ENCODE measurements at regions not wholly inside any gene's neighbourhood (a gene's known extent, or its start where the extent isn't known, plus 50 kb on each side); places are given as distances from the start of the nearest gene placed in this dataset.

DNA sequence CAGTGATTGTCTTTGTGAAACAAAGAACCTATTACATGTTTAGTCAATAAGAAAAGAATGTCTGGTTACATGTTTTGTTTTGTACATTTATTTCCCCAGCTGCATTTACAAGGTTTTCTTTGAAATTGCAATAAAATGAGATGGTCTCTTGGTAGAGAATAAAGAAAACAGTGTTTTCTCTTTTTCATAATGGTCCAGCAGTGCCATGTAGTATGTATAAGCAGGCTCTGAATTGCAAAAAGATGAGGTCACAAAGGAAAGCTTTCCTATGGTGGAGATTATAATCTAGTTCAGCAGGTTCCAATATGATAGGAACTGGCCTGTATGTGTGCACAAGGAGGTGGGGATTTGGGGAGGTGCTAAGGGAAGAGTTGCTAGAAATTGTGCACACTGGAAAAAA is 1417.3 kb downstream of the STIM2 start:
- TF ChIP-seq EZH2 (IDR thresholded peaks at IDR 0.05; ENCODE audit: borderline replicate concordance, control insufficient read depth, low read depth, low read length), result no peak
- no peak for TF ChIP-seq POLR2A (IDR thresholded peaks at IDR 0.05; ENCODE audit: low read depth, low read length)
- TF ChIP-seq ZNF207 (IDR thresholded peaks at IDR 0.05; ENCODE audit: borderline replicate concordance), result no peak
- TF ChIP-seq KDM1A (IDR thresholded peaks at IDR 0.05; ENCODE audit: borderline replicate concordance), result no peak
- TF ChIP-seq, protein P1, sequence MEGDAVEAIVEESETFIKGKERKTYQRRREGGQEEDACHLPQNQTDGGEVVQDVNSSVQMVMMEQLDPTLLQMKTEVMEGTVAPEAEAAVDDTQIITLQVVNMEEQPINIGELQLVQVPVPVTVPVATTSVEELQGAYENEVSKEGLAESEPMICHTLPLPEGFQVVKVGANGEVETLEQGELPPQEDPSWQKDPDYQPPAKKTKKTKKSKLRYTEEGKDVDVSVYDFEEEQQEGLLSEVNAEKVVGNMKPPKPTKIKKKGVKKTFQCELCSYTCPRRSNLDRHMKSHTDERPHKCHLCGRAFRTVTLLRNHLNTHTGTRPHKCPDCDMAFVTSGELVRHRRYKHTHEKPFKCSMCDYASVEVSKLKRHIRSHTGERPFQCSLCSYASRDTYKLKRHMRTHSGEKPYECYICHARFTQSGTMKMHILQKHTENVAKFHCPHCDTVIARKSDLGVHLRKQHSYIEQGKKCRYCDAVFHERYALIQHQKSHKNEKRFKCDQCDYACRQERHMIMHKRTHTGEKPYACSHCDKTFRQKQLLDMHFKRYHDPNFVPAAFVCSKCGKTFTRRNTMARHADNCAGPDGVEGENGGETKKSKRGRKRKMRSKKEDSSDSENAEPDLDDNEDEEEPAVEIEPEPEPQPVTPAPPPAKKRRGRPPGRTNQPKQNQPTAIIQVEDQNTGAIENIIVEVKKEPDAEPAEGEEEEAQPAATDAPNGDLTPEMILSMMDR (IDR thresholded peaks at IDR 0.05 in 2 of 3, conservative IDR thresholded peaks at IDR 0.05 in 1 of 3; ENCODE audit: control insufficient read depth in 2 of 3, extremely low read depth in 1 of 3, insufficient read depth in 1 of 3, low read depth in 3 of 3, low read length in 3 of 3), result no peak
- TF ChIP-seq TARDBP (IDR thresholded peaks at IDR 0.05; ENCODE audit: borderline replicate concordance), result no peak
- TF ChIP-seq NR2C2 (IDR thresholded peaks at IDR 0.05; ENCODE audit: borderline replicate concordance, control insufficient read depth, insufficient read length, low read depth), result no peak
- TF ChIP-seq RAD21 (IDR thresholded peaks at IDR 0.05; ENCODE audit: insufficient read depth, low read depth, low read length), result no peak
- TF ChIP-seq ETV6 (conservative IDR thresholded peaks at IDR 0.05 in 1 of 2, IDR thresholded peaks at IDR 0.05 in 1 of 2; ENCODE audit: borderline replicate concordance in 1 of 2, low read depth in 1 of 2), result no peak
- TF ChIP-seq ATF7 (IDR thresholded peaks at IDR 0.05; ENCODE audit: low read depth), result no peak
- TF ChIP-seq, protein P2, sequence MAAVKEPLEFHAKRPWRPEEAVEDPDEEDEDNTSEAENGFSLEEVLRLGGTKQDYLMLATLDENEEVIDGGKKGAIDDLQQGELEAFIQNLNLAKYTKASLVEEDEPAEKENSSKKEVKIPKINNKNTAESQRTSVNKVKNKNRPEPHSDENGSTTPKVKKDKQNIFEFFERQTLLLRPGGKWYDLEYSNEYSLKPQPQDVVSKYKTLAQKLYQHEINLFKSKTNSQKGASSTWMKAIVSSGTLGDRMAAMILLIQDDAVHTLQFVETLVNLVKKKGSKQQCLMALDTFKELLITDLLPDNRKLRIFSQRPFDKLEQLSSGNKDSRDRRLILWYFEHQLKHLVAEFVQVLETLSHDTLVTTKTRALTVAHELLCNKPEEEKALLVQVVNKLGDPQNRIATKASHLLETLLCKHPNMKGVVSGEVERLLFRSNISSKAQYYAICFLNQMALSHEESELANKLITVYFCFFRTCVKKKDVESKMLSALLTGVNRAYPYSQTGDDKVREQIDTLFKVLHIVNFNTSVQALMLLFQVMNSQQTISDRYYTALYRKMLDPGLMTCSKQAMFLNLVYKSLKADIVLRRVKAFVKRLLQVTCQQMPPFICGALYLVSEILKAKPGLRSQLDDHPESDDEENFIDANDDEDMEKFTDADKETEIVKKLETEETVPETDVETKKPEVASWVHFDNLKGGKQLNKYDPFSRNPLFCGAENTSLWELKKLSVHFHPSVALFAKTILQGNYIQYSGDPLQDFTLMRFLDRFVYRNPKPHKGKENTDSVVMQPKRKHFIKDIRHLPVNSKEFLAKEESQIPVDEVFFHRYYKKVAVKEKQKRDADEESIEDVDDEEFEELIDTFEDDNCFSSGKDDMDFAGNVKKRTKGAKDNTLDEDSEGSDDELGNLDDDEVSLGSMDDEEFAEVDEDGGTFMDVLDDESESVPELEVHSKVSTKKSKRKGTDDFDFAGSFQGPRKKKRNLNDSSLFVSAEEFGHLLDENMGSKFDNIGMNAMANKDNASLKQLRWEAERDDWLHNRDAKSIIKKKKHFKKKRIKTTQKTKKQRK (IDR thresholded peaks at IDR 0.05; ENCODE audit: low read depth, low read length), result no peak
- TF ChIP-seq RBBP5 (conservative IDR thresholded peaks at IDR 0.05), result no peak

Data from GM12878 (cell line).